Activated CD4-positive, alpha-beta T cell treated with anti-CD3 and anti-CD28 coated beads, Interleukin-2, amount 50 U/mL, for 4 hours (primary cell): ENCODE measurements at regions not wholly inside any gene's neighbourhood (a gene's known extent, or its start where the extent isn't known, plus 50 kb on each side); places are given as distances from the start of the nearest gene placed in this dataset.
"Not testable (repeated sequence)": the region's sequence is repeated elsewhere in the genome, so short reads cannot be mapped to it uniquely, and the experiment has no call there.

ENCODE experiments used
- DNase-seq, 2 experiments: peaks; one replicate each; pipeline ENCODE4 v3.0.0-alpha.2; 2020

DNA sequence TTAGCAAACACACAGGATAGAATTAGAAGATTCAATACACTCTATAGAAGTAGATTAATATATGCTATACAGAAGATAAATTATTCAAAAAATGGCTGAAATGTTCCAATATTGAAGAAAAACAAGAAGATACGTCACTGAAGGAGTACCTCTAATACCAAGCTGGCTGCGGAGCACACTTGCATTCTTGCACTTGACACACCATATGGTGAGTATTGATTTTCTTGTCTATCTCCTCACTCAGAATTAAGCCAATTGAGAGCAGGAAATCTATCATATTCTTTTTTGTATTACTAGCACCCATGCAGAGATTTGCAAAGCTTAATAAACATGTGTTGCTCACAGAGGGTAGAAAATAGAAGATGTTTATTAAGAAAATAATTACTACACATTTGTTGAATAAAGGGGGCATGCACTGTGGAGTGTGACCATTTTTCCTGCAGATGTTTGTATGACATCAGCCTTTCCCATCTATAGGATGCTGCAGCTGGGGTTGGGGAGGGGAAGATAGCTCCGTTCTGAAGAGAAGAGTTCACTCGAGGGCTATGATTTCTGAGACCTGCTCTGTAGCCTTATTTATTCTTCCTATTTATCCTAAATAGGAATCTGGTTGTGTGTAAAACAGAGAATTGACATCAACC is 318.1 kb downstream of the HHIPL2 start:
- DNase-seq, result no peak

DNA sequence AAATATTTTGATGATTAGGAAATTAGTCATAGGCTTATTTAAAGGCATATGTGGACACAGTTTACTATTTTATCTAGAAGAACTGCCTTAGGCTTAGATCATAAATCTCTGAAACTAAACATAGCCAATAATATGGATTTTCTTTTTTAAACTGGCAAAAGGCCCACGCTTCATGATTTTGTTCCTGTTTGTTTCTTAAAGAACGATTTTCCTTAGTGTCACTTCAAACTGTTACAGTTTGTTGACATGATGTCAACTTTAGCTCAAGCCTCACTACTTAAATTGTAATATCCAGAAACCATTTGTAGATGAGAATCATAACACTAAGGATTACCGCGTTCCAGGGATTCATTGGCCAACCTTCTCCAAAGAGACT is 322.6 kb downstream of the HHIPL2 start:
- DNase-seq, result no peak

DNA sequence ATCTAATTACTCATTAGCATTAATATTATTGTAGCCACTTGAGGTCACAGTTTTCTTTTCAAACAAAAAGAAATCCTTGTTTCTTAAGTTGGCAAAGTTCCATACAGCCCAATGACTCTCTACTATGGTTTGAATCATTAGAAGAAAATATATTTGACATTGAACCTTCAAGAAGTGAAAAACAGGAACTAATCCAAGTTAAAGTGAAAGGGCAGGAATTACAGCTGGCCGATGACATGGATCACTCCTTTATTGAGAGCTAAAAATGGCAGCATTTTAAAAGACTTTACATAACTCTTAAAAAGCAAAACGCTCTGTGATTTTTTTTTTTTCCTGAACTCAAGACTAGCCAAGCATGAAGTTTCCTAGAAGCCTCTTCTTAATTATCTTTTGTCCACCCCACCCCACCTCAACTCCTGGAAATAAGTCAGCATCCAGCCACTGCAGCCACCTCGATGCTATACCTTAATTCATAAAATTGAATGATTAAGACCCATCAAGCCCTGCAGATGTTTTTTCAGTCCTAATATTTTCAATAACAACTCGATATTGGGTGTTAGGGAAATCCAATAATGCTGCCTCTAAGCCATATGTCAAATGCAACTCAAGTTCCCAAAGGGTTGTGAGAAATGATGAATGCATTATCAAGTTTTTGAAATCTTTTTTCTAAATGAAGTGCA is 323.1 kb downstream of the HHIPL2 start:
- no peak for DNase-seq

DNA sequence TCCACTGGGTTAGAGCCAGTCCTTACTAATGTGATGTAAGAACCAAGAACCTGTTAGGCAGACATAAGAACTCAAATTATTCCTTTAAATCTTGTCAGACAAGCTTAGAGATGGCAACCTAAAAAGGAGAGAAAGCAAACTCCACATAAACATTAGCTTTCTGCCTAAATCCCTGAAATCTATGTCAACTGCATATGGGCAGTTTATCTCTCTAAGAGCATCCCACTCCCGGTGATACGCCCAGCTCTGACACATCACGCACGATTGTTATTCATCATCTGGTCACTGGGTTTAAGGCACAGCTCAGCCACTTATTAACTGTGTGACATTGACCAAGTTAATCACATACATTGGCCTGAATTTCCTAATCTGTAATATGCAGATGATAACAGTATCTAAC is 323.7 kb downstream of the HHIPL2 start:
- DNase-seq, result no peak

DNA sequence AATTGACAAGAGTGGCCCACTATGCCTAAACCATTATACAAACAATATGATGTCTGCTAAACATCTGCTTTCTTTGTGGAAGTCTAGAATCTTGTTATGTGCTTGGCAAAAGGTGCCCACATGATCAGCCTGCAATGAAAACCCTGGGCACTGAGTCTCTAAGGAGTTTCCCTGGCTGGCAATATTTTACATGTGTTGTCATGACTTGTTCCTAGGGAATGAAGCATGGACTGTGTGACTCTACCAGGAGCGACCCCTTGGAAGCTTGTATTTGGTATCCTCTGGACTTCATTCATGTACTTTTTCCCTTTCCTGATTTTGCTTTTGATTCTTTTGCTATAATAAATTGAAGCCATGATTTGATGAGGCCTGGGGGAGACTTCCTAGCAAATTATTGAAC is 324.9 kb downstream of the HHIPL2 start:
- DNase-seq, result no peak

DNA sequence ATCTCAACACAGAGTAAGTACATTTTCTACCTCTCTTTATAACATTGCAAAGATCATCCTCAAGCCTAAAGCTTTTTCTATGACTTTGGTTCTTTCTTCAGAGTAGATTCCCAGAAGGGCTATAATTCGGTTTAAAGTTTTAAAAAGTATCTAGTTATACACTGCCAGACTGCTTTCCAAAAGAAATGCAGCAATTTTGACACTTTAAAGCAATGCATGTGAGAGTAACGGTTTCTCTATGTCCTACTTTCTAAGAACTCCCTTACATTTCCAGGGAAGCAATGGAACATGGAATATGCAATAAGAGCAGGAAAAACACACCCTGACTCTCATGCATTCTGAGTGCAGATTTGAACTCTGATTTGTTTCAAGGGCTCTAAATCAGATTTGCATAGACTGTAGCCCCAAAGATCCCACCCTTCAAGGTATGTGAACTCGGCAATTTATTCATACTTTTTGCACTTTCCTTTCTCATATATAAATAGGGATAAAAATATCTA is 331.6 kb downstream of the HHIPL2 start:
- no peak for DNase-seq

DNA sequence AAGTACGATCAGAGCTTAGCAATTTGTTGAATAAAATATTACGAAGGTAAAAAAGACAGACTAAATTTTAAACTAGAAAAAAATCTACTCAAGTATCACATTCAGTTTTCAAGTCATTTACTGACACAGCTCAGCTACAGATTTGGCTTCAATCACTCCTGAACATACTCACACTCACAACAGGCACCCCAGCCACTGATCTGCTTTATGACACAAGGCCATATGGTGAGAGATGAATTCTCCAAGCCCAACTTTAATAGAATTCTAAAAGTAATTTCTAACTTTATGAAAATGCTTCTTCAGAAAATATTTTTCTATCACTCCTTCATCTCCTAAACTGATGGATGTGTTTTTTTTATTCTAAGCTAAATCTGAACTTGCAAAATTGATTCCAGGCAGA is 337.1 kb downstream of the HHIPL2 start:
- DNase-seq, result no peak

DNA sequence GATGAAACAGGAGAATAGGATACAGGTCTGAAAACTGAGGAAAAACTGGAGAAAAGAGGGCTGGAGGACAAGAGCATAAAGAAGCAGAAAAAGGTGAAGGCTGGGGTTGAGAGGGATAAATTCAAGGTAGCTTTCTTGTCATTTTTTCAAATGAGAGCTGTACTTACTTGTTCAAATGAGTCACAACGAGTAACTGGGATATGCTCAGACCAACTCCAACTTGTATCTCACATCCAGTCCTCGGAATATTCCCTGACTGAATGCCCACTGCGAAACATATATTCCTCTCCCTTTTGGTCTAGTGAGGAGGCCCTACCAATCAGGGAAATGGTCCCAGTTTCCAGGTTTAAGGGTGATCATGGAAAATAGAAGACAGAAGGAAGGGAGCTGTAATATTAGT is 343.4 kb downstream of the HHIPL2 start:
- no peak for DNase-seq

DNA sequence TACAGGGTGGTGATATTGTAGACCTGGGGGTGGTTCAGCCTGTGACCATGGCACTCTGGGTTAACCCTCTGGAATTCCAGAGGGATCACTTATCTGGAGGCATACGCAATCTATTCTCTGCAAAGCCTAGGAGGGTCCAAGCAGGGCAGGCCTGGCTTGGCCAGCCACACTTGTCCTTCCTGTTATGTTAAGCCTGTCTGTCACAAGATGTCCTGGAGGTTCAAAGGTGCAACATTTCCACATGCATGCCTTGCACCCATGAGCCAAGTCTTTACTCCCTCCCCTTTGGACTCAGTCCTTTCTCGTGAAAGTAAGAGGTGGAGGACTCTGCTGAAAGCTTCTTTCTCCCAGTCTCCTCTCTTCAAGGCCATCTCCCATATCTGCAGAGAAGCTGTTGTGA is 345.1 kb downstream of the HHIPL2 start:
- DNase-seq, result no peak

DNA sequence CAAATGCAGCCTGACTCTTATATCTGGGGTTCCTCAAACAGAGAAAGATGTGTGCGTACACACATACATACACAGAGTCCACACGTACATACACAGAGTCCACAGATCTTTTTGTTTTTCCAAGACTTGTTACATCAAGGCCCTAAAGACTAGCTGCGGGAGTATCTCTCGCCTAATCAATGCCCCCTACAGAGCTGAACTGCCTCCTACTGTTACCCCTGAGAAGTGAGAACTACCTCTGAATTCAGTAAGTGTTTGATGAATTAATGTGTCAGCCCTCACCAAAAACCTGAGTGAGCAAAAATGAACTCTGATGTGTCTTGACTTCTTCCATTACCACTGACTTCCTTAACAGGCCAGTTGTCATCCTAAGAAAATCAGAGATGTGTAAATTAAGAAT is 351.2 kb downstream of the HHIPL2 start:
- DNase-seq, result no peak

DNA sequence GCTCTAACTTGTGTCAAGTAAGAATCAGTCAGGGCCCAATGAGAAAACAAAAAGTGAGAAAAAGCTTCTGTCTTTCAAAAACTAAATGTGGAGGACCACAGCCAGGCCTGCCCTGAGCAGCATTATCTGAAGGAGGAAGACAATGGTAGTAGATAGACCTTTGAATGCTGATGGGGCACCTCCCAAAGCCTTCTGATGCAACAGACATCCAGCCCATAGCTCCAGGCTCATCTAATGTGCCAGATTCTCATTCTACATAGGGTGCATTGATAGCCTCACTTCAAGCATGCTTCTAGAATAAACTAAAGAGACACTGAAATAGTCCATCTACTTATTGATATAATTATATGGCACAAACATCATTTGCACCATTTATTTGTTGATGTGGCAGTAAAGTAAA is 351.6 kb downstream of the HHIPL2 start:
- DNase-seq, result no peak

DNA sequence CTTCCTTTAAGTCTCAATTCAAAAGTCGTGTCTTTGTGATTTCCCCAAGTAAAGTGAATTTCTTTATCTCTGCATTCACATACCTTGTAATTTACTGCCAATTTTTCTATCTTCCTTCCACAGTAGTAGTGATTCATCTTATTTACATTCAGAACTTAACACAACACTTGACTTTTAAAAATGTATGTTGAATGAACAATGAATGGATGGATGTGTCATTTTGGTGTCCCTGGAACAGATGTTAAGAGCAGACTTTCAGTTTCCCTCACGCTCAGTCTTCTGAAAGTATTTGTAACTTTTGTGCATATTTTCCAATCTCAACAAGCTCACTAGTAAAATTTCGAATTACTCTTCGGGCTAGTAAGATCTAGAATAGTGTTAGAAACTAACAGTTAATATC is 352.0 kb downstream of the HHIPL2 start:
- DNase-seq, result no peak

DNA sequence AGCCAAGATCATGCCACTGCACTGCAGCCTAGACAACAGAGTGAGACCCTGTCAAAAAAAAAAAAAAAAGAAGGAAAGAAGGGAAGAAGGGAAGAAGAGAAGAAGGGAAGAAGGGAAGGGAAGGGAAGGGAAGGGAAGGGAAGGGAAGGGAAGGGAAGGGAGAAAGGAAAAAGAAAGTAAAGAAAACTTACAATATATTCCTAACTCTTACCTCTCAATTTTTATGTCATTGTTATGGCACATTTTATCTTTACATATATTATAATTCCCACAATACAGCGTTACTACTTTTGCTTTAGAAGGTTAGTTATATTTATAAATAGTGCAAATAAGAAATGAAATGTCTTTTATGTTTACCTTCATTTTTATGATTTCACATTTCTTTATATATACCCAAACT is 358.7 kb downstream of the HHIPL2 start:
- no peak for DNase-seq

DNA sequence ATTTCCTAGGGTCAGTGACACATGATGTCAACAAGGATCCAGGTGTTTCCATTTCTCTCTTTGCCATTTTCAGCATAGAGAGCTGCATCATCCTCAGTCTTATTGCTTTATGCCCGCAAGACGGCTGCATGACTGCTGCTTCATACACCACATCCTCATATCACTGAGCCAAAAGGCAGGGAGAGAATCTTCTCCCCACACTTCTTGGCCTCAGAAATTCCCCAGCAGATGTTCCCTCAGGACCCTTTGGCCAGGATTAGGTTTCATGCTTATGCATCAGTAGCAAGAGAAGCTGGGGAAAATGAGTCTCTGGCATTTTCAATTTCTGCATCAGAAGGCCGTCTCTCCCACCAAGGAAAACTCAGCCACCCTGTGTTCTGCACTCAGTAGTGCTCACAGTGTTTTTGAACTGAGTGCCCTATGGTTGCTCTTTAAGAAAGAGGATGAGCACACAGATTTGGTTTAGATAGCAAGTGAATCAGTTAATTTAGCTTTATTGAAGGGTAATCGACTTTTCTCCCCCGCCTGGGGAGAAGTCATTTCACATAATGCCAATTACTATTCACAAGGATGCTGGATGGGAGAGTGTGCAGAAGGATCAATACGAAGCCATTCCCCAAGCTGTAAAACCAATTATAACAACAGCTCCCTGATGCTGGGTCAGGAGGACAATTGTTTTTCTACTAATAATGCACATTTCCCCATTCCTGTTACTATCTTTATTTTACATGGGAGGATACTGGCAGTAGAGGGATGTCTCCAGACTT is 360.2 kb downstream of the HHIPL2 start:
- DNase-seq, result no peak

DNA sequence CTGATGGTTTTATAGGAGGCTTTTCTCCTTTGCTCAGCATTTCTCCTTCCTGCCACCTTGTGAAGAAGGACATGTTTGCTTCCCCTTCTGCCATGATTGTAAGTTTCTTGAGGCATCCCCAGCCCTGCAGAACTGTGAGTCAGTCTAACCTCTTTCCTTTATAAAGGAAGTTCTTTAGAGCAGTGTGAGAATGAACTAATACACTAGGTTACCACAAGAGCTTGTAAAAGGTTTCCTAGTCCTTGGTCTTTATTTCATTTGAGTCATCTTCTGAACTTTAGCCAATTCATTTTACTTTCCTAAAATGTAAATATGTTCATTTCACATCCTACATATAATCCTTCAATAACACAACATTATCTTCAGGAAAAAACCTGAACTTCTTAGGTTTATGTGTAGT is 365.3 kb downstream of the HHIPL2 start:
- DNase-seq, result no peak

DNA sequence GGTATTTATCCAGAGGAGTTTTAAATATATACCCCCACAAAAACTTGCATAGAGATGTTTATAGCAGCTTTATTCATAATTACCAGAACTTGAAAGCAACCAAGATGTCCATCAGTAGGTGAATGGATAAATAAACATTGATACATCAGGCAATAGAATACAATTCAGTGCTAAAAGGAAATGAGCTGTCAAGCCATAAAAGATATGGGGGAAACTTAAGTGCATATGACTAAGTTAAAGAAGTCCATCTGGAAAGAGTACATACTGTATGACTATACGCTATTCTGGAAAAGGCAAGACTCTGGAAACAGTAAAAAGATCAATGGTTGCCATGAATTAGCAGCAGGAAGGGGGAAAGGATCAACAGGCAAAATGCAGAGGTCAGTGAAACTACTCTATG is 366.7 kb downstream of the HHIPL2 start:
- no peak for DNase-seq

DNA sequence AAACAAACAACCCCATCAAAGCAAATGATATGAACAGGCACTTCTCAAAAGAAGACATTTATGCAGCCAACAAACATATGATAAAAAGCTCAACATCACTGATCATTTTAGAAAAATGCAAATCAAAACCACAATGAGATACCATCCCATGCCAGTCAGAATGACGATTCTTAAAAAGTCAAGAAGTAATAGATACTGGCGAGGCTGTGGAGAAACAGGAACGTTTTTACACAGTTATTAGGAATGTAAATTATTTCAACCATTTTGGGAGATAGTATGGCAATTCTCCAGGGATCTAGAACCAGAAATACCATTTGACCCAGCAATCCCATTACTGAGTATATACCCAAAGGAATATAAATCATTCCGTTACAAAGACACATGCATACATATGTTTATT is 370.4 kb downstream of the HHIPL2 start:
- not testable (repeated sequence) for DNase-seq

DNA sequence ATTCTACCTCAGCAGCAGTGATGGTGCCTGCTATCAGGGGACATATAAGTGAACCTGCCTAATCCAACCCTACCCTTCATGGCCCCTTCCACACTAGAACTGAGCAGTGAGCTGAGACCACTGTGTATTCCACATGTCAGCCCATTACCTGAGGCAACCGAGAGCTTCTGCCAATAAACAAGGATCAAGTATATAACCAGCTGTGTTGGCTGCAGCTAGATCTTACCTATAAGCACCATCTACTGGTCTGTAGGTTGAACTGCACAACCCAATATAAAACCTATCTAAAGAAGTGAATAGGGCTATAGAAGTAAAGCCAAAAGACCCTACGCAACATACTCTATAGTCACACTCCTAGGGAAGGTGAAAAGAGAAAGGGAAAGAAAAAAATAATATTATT is 376.9 kb downstream of the HHIPL2 start:
- no peak for DNase-seq

DNA sequence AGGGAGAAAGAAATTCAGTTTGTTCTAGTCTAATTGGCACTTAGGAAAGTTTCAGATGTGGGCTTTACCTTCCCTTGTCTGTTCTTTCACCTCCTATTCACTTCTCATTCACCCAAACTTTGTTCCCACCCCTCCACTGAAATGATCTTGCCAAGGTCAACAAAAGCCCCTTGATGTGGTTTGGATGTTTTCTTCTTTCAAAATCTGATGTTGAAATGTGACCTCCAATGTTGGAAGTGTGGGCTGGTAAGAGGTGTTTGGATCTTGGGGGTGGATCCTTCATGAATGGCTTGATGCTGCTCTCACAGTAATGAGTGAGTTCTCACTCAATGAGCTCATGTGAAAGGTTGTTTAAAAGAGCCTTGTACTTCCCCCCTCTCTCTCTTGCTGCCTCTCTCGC is 379.3 kb downstream of the HHIPL2 start:
- no peak for DNase-seq

DNA sequence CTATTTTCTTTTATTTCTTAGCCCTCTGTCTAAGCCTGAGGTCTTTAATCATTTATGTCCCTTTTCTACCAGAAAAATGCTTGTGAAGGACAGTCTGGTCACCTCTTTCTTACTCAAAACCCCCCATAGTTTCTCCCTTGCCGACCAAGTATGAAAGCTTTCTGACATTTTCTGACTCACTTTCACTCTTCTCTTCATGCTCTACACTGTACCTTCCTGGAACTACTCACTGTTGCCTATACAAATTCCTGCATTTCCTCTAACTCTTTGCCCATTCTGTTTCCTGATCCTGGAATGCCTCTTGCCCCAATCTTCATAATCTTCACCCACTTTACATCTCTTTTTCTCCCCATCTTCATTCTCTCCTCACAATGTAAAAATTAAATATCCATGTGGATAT is 380.0 kb downstream of the HHIPL2 start:
- DNase-seq, result no peak

DNA sequence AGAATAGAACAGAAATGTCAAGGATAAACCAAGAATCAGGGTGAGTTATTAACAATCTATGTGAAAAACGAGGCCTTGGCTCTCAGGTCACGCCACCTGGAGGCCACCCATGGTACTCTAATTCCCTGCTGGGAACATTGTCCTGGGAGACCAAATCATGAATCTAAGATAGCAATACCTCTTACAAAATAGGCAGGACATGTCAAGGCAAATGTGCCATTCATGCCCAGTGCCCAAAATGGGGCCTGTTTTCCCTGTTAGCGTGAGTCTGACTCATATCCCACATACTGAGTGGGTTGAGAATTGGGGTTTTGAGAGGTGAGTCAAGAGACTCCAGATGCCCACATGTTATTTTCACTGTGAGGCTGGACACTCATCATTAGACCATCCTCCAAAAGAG is 380.8 kb downstream of the HHIPL2 start:
- no peak for DNase-seq

DNA sequence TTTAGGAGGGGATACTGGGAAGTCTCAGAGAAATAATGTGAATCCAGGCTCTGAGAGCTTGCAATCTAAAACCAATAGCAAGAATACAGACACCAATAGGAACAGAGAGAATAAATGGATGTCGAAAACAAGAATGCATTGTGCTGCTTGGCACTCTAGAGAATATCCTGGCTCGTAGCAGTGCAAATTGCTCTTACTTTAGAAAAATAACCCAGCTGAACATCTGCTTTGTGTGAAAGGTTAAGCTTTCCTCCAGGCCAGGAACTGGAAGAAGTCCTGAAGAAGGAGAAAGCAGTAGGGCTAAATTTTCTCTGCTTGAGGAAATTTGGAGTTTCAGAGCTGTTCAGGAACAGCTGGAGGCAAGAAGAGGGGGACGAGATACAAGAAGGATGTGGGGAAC is 382.3 kb downstream of the HHIPL2 start:
- no peak for DNase-seq

DNA sequence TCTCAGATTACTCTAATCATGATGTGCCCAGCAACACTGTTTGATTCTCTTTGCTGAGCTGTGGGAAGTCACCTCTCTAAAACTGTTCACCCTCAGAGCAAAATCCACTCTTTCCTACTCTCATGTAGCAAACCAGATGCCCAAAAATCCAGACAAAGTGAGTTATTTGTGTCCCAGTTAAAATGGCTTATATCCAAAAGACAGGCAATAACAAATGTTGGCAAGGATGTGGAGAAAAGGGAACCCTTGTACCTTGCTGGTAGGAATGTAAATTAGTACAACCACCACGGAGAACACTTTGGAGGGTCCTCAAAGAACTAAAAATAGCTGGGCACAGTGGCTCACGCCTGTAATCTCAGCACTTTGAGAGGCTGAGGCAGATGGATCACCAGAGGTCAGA is 384.0 kb downstream of the HHIPL2 start:
- DNase-seq, result no peak

DNA sequence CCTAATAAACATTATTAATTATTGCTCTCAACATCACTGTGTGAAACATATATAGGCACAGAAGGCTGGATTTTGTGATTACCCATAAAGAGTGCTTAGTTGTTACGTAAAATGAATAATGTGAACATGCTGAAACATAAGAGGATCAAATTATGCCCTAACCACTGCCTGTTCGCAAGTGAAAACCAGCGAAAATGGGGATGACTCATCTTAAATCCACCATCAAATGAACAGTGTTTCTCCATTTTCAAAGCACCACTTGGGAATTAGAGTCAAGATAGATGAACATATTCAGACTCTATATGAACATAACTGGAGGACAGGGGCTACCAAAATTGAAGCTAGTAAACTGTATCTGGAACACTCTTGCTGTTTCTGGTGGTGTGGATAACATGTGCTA is 386.2 kb downstream of the HHIPL2 start:
- no peak for DNase-seq
